GM18907 (cell line): ENCODE measurements at regions not wholly inside any gene's neighbourhood (a gene's known extent, or its start where the extent isn't known, plus 50 kb on each side); places are given as distances from the start of the nearest gene placed in this dataset.

Experiments
- ATAC-seq: cut with Tn5 transposase; IDR thresholded peaks from one replicate; pipeline ENCODE4 v1.9.1; 2021; ENCODE audit warnings: mild to moderate bottlenecking, moderate library complexity; ENCODE audit not compliant: unreplicated experiment

DNA sequence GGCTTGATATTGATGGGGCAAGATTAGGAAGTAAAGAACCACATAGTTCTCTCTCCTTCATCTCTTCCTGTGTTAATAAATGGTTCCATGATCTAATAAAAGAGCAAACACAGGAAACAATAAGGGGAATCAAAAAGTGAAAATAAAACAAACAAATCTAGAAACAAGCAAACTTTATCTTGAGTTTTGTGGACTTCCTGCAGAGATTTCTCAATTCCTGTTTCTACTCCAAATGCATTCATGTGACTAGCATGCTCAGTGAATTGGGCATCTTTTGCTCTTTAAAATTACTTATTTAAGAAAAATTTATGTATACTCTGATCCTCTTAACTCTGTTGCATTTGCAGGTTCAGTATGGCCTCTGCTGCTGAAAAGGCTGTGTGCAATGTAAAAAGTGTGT, 682.0 kb downstream of the KCTD8 start:
- ATAC-seq = no peak

DNA sequence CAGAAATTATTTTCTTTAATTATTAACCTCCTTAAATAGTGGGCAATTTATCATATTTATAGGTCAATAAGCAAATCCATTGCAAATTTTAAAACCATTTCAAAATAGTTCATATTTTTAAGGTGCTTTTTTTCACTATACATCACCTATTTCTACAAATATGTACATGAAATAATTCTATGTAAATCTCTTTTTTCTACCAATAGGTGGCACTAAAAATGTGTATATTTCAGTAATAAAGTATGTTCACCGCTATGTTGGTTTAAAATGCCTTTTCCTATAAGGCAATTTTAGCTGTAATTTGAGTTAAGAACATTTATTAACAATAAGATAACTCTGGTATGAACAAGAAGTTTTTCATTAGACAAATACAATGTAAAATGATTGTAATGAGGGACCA, 672.2 kb downstream of the KCTD8 start:
- no peak for ATAC-seq

DNA sequence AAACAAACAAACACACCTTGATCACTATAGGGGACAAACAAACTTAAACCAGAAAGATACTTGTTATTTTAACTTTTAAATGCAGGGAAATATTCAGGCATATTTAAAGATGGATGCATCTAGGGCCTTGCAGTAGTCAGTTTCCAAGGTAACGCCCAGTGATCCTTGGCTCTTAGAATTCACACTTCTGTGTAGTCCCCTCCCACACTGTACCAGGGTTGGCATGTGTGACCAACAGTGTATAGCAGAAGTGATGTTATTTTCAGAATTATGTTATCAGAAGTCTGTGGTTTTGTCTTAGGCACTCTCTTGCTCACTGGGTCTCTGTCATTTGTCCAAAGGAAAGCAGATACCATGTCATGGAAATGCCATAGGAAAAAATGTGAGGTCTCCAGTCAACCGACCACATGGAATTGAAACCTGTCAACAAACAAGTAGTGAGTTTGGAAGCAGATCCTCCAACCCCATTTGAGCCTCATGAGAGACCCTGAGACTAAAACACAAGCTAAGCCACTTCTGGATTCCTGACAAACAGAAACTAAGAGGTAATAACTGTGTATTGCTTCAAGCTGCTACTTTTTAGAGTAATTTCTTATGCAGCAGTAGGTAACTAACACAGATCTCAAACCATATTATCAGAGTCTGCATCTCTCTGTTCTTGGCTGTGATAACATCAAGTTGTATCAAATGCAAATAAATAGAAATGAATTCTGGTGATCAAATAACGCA, 670.3 kb downstream of the KCTD8 start:
- ATAC-seq = no peak

DNA sequence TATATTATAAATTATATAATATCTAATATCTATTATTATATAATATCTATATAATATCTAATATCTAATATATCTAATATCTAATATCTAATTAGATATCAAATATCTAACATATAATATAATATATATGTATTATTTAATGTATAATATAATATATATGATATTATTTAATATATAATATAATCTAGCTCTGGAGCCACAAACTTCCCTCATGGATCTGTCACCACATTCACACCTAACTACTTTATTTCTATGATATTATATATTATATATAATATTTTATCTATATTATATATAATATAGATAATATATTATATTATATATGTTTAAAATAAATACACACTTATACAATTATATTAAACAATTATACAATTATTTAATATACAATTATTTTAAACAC, 667.5 kb downstream of the KCTD8 start:
- no peak for ATAC-seq

DNA sequence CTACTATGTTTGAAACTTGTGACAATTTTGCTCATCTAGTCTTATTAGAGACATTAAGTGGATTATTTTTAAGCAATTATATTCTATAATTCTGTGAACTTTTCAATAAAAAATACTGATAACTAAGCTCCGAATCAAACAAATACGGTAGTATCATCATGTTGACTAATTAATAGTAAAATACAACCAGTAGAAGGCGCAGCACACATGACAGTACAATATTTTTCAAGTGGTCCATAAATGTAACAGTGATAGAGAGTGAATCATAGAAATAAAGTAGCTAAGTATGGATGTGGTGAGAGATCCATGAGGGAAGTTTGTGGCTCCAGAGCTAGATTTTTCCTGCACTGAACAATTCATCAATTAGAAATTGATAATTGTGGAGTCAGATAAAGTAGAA, 666.2 kb downstream of the KCTD8 start:
- ATAC-seq = no peak

DNA sequence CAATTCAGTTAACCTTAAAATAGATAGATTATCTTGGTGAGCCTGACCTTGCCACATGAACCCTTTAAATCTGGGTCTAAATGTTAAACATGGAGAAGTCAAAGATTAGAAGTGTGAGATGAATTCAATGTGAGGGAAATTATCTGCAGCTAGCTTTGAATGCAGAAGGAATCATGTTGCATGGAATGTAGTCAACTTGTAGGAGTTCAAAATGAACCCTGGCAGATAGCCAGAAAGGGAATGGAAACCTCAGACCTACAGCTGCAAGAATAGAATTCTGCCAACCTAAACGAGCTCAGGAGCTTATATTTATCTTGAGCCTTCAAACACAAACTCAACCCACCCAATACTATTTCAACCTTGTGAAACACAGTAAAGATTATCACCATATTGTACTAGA, 632.5 kb downstream of the KCTD8 start:
- ATAC-seq = no peak

DNA sequence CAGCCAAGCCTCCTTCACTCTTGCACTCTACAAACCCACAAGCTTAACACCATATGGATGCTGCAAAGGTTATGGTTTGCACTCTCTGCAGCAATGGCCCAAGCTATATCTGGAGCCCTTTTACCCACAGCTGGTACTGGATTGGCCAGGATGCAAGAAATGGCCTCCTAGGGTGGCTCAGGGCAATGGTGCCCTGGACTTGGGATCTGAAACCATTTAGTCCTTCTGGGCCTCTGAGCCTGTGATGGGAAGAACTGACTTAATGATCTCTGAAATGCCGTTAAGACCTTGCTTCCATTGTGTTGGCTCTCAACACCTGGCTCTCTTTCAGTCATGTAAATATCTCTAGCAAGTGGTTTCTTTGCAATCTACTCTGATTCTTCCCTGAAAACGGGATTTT, 626.0 kb downstream of the KCTD8 start:
- ATAC-seq = no peak

DNA sequence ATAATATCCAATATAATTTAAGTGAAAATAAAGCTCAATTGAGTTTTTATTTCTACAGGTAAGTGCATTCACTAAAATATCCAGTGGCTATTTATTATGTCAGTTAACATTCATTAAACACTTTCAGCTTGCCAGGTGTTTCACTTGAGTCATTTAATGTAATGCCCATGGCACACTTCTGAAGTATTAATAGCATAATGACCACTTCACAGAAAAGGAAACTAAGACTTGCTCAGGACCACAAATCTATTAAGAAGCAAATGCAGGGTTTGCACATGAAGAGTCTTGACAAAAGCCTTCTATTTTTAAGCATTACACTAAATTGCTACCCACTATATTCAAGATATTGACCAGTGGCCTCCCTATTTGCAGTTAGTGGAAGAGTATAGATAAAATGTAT, 612.7 kb downstream of the KCTD8 start:
- ATAC-seq = no peak

DNA sequence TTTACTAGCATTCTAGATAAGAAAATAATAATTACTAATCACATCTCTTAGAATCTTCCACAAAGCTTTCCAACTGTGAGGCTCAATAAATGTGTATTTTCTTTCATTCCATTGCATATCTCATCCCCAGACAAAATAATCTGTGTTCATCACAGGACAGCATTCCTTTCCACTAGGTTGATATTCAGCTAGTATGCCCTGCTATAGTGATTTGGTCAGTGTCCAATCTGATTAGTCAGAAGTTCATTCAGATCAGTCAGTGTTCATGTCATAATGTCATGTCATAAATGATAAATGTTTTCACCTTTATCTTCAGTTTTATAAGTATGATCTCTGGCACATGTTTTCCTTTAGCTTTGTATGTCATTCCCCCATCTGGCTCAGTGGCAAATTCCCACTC, 611.4 kb downstream of the KCTD8 start:
- ATAC-seq = no peak

DNA sequence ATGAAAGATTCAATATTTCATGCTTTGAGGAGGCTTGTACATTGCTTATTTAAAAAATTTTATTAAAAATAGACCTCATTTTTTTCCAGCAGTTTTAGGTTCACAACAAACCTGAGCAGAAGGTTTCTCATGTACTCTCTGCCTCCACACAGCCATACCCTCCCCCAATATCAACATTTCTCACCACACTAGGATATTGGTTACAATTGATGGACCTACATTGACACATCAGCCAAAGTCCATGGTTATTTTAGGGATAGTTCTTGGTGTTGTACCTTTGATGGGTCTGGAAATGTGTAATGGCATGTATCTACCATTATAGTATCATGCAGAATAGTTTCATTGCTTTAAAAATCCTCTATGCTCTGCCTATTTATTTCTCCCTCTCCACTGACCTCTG, 611.0 kb downstream of the KCTD8 start:
- no peak for ATAC-seq

DNA sequence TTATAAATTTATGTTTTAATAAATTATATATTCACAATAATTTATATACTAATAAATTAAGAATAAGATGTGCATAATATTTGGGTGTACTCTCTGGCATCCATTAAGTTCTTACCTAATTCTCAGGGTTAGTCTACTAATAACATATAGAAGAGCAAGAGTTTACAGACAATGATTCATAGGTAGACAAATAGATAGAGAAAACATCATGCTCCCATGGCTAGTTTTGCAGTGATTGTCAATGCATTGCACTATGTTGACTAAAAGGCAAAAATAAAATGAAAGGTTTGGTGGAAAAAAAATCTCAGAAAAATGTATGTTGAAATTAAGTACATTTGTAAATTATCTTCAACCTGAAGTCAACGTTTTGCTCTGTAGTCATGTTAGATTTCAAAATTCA, 606.0 kb downstream of the KCTD8 start:
- no peak for ATAC-seq

DNA sequence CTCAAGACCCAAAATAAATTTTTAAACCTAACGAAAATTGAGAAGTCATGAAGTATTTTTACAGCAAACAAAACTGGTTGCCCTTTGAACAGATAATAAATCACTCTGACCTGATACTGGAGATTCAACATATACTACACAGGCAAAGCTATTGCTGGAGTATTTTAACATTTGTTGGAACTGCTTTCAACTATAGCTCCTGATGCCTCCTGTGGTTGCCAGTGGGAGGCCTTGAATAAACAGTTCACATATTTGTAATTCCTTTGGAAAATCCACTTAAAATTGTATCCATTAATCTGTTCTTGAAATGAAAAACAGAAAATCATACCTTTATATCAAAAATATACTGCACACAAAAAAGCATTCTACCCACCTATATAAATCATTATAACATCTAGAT, 605.1 kb downstream of the KCTD8 start:
- no peak for ATAC-seq

DNA sequence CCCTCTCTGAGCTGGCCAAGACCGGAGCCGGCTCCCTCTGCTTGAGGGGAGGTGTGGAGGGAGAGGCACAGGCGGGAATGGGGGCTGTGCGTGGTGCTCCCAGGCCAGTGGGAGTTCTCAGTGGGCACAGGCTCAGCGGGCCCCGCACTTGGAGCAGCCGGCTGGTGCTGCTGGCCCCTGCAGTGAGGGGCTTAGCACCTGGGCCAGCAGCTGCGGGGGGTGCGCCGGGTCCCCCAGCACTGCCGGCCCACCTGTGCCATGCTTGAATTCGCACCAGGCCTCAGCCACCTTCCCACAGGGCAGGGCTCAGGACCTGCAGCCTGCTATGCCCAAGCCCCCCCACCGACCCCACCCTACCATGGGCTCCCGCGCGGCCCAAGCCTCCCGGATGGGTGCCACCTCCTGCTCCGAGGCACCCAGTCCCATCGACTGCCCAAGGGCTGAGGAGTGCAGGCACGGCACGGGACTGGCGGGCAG, 602.5 kb downstream of the KCTD8 start:
- ATAC-seq = no peak

DNA sequence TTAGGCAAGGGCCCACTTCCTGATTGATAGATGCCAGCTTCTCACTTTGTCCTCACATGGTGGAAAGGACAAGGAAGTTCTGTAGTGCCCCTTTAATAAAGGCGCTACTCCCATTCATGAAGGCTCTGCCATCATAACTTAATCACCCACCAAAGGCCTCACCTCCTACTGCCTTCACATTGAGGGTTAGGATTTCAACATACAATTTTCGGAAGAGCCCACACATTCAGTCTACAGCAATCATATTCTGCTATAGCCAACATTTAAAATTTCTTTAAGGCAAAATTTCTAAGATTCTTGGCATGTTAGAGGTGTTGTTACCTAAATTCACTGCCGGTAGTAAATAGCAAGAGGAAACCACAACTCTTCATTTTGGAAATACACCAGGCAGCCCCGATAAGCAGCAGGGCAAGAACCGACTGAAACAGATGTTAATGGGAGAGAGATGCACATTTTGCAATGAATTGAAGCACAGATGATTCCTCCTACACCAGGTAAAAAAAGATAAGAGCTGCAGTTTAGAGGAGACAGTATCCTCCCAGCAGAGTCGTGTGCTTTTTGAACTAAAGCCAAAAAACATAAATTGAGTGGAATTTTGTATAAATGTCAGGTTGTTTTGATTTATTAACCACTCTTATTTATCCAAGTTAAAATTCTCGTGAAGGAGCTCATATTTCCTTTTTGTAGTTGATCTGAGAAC, 594.9 kb downstream of the KCTD8 start:
- ATAC-seq = no peak

DNA sequence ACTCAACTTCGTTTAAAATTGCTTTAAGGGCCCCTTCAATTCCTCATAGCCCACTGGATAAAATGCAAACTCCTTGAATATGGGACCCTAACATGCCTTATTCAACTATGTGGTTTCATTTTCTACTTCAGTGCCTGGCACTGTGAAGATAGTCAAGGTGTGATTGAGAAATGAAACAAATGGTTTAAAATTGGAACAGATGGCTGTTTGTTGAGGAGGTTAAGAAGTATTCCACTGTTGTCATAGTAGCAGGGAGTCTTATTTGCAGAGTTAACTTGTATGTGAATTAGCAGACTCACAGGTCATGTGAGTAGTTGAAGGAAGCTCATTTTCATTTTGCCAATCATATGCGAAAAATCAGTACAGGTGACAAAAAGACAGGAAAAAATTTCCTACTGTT, 593.3 kb downstream of the KCTD8 start:
- no peak for ATAC-seq

DNA sequence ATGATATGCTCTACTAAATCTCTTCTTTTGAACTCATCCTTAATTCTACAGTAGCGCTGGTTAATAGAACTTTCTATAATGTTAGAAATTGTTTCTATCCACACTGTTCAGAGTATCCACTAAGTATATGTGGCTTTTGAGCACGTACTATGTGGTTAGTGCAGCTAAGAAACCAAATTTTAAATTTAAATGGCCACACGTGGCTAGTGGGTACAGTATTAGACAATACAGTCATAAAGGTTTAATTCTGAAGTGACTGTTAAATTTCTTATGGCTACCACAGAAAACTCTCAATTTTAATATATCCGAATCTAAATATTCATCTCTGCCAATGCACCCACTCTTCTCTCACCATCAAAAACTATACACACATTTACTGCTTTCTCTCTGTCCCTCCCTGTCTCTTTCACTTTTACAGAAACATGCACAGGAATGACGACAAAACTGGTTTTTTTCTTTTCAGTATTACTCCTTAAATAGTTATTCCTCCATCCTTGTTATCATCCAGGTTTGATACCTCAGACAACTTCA, 583.9 kb downstream of the KCTD8 start:
- ATAC-seq = no peak

DNA sequence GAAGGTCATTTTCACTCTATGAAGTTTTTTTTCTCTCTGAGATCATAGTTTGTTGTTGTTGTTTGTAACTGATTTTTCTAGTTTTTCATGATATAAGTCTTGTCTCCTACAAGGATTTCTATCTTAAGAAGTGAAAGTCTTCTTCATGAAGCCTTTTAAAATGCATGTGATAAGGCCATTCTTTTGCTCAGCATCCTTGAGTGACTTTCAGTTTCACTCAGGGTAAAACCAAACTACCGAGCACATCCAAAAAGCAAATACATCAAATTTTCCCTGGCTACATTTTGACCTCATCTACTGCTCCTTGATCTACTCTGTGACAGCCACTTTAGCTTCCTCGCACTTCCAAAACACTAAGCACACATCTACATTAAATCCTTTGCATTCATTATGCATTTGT, 580.7 kb downstream of the KCTD8 start:
- no peak for ATAC-seq

DNA sequence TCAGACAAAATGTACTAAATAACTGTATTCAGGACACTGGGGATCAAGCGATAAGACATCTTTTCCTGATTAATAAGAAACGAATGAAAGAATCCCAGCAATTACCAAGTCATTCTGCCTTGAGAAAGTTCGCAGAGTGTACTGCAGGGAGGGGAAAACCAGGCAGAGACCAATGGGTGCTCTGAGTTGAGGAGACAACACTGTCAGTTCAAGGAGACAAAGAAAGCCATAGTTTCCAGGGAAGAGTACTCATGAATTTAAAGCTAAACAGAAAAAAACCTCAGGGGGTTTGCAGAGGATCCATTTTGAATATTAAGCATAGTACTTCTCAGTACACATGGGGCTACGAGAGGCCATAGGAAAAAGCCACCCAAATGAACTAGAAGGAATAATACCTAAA, 573.0 kb downstream of the KCTD8 start:
- no peak for ATAC-seq

DNA sequence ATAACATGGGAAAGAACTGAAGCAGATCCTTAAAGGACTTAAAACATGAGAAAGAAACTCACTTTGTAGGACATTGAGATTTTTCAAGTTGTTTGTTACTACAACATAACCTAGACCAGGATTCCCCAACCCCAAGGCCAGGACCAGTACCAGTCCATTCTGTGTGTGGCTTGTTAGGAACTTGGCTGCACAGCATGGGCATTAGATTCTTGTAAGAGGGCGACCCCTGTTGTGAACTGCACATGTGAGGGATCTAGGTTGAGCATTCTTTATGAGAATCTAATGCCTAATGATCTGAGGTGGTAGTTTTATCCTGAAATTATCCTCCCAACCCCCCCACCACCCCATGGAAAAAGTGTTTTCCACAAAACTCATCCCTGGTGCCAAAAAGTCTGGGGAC, 566.1 kb downstream of the KCTD8 start:
- ATAC-seq = no peak

DNA sequence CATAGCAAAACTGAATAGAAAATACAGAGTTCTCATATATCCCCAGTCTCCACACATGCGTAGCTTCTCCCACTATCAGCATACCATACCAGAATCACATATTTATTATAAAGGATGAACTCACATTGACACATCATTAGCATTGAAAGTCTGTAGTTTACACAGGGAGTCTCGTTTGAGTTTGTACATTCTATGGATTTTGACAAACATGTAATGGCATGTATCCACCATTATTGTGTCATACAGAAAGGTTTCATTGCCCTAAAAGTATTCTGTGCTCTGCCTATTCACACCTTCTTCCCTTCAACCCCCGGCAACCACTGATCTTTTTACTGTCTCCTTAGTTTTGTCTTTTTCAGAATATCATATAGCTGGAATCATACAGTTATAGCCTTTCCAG, 562.4 kb downstream of the KCTD8 start:
- no peak for ATAC-seq

DNA sequence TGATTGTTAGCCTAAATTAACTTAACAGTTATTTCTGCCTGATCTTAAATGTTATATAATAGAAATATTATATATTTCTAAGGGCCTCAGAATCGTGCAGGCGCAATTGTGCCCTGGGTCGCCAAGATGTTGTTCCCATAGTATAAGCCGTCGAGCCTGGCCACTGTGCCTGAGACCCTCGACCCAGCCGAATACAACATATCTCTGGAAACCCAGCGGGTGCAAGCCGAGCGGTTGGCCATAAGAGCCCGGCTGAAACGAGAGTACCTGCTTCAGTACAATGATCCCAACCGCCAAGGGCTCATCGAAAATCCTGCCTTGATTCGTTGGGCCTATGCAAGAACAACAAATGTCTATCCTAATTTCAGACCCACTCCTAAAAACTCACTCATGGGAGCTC, 549.8 kb downstream of the KCTD8 start:
- no peak for ATAC-seq

DNA sequence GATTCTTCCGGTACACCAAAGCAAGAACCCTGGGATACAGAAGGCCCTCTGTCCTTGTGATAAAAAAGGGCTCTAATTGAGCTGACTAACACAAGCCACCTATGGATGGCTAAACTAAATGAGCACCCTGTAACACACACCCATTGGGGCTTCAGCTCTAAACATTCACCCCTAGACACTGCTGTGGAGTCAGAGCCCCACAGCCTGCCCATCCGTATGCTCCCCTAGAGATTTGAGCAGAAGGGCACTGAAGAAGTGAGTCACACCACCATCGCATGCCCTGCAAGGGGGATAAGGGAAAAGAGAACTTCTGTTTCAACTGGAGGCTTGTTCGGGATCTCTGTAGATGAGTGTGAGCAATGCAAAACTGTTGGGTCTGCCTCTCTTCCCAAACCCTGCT, 545.2 kb downstream of the KCTD8 start:
- no peak for ATAC-seq
